ENCODE measurements at regions not wholly inside any gene's neighbourhood (a gene's known extent, or its start where the extent isn't known, plus 50 kb on each side); places are given as distances from the start of the nearest gene placed in this dataset.

GRCh38 chr5:2532809-2533208 is 218.7 kb downstream of the IRX2 start:
- no peak for DNase-seq (ENCODE audit: low read depth, low spot score)
- no peak for TF ChIP-seq CTCF (IDR thresholded peaks at IDR 0.05; ENCODE audit: insufficient read depth, low read length, missing control alignments)
- H3K4me3 ChIP-seq (ENCODE audit: low read depth, low read length): no peak overlapping the region
- ChIA-PET POLR2A (no interaction called here), CTCF (no interaction called here)

- DNase-seq (ENCODE audit: low read depth, low spot score): no peak
- ChIA-PET POLR2A (no interaction called here), CTCF (no interaction called here)
- no peak overlapping the region for H3K4me3 ChIP-seq (ENCODE audit: low read depth, low read length)
- no peak for TF ChIP-seq CTCF (IDR thresholded peaks at IDR 0.05; ENCODE audit: insufficient read depth, low read length, missing control alignments)
These were observed 220.2 kb downstream of the IRX2 start for GRCh38 chr5:2531318-2531717.

GRCh38 chr5:2530609-2531008 is 220.9 kb downstream of the IRX2 start:
- no peak for DNase-seq (ENCODE audit: low read depth, low spot score)
- H3K4me3 ChIP-seq (ENCODE audit: low read depth, low read length): no peak overlapping the region
- TF ChIP-seq CTCF (IDR thresholded peaks at IDR 0.05; ENCODE audit: insufficient read depth, low read length, missing control alignments): no peak
- POLR2A ChIA-PET: no interaction called here
- CTCF ChIA-PET: no interaction called here

- no peak for TF ChIP-seq CTCF (IDR thresholded peaks at IDR 0.05; ENCODE audit: insufficient read depth, low read length, missing control alignments)
- CTCF ChIA-PET: no interaction called here
- POLR2A ChIA-PET: no interaction called here
- no peak for DNase-seq (ENCODE audit: low read depth, low spot score)
- H3K4me3 ChIP-seq (ENCODE audit: low read depth, low read length): no peak overlapping the region
These were observed 221.9 kb downstream of the IRX2 start for GRCh38 chr5:2529371-2530092.

- ChIA-PET CTCF (no interaction called here), POLR2A (no interaction called here)
- no peak overlapping the region for H3K4me3 ChIP-seq (ENCODE audit: low read depth, low read length)
- no peak for DNase-seq (ENCODE audit: low read depth, low spot score)
- TF ChIP-seq CTCF (IDR thresholded peaks at IDR 0.05; ENCODE audit: insufficient read depth, low read length, missing control alignments): no peak
These were observed 226.1 kb downstream of the IRX2 start for GRCh38 chr5:2525351-2525750.

GRCh38 chr5:2524620-2525019 is 226.9 kb downstream of the IRX2 start:
- CTCF ChIA-PET: no interaction called here
- no peak for TF ChIP-seq CTCF (IDR thresholded peaks at IDR 0.05; ENCODE audit: insufficient read depth, low read length, missing control alignments)
- POLR2A ChIA-PET: no interaction called here
- DNase-seq (ENCODE audit: low read depth, low spot score): no peak
- no peak overlapping the region for H3K4me3 ChIP-seq (ENCODE audit: low read depth, low read length)
